ENCODE measurements at regions not wholly inside any gene's neighbourhood (a gene's known extent, or its start where the extent isn't known, plus 50 kb on each side); places are given as distances from the start of the nearest gene placed in this dataset.

- H3K4me1 ChIP-seq (ENCODE audit: insufficient read depth, low read length): no peaks in the 10 kb centered on the region
- no peaks in the 10 kb centered on the region for H3K36me3 ChIP-seq (ENCODE audit: insufficient read depth, low read length)
Observed at GRCh38 chrX:113977887-113978286, 606.0 kb upstream of the HTR2C start.

GRCh38 chrX:113975441-113975840 lies 608.4 kb upstream of the HTR2C start:
- H3K4me1 ChIP-seq (ENCODE audit: insufficient read depth, low read length): no peaks in the 10 kb centered on the region
- no peaks in the 10 kb centered on the region for H3K36me3 ChIP-seq (ENCODE audit: insufficient read depth, low read length)
- H3K9me3 ChIP-seq (ENCODE audit: low read length): no peaks in the 10 kb centered on the region
- H2AFZ ChIP-seq (ENCODE audit: low read depth, low read length): no peak overlapping the region
- H3K4me3 ChIP-seq (ENCODE audit: low read length): no peak overlapping the region
- H3K27me3 ChIP-seq (ENCODE audit: insufficient read depth, low read length): no peaks in the 10 kb centered on the region

More at GRCh38 chrX:113977887-113978286, 606.0 kb upstream of the HTR2C start:
- Histone ChIP-seq H3K4me3 (ENCODE audit: low read length) (no peak overlapping the region), H2AFZ (ENCODE audit: low read depth, low read length) (no peak overlapping the region), H3K27me3 (ENCODE audit: insufficient read depth, low read length) (no peaks in the 10 kb centered on the region), H3K9me3 (ENCODE audit: low read length) (no peaks in the 10 kb centered on the region)

- H3K27me3 ChIP-seq (ENCODE audit: insufficient read depth, low read length): no peaks in the 10 kb centered on the region
- H3K9me3 ChIP-seq (ENCODE audit: low read length): no peaks in the 10 kb centered on the region
- no peak overlapping the region for H2AFZ ChIP-seq (ENCODE audit: low read depth, low read length)
- no peaks in the 10 kb centered on the region for H3K4me1 ChIP-seq (ENCODE audit: insufficient read depth, low read length)
- H3K36me3 ChIP-seq (ENCODE audit: insufficient read depth, low read length): no peaks in the 10 kb centered on the region
- no peak overlapping the region for H3K4me3 ChIP-seq (ENCODE audit: low read length)
Observed at GRCh38 chrX:113974881-113975280, 609.0 kb upstream of the HTR2C start.

- Histone ChIP-seq H2AFZ (ENCODE audit: low read depth, low read length) (no peak overlapping the region), H3K9me3 (ENCODE audit: low read length) (no peaks in the 10 kb centered on the region), H3K27me3 (ENCODE audit: insufficient read depth, low read length) (no peaks in the 10 kb centered on the region), H3K36me3 (ENCODE audit: insufficient read depth, low read length) (no peaks in the 10 kb centered on the region), H3K4me1 (ENCODE audit: insufficient read depth, low read length) (no peaks in the 10 kb centered on the region), H3K4me3 (ENCODE audit: low read length) (no peak overlapping the region)
Observed at GRCh38 chrX:113973706-113974105, 610.2 kb upstream of the HTR2C start.

GRCh38 chrX:113966791-113967190 lies 617.1 kb upstream of the HTR2C start:
- Histone ChIP-seq H2AFZ (ENCODE audit: low read depth, low read length) (no peak overlapping the region), H3K4me1 (ENCODE audit: insufficient read depth, low read length) (no peaks in the 10 kb centered on the region), H3K36me3 (ENCODE audit: insufficient read depth, low read length) (no peaks in the 10 kb centered on the region), H3K27me3 (ENCODE audit: insufficient read depth, low read length) (no peaks in the 10 kb centered on the region), H3K4me3 (ENCODE audit: low read length) (no peak overlapping the region), H3K9me3 (ENCODE audit: low read length) (no peaks in the 10 kb centered on the region)

- Histone ChIP-seq H3K9me3 (ENCODE audit: low read length) (no peaks in the 10 kb centered on the region), H3K27me3 (ENCODE audit: insufficient read depth, low read length) (no peaks in the 10 kb centered on the region), H3K36me3 (ENCODE audit: insufficient read depth, low read length) (no peaks in the 10 kb centered on the region), H2AFZ (ENCODE audit: low read depth, low read length) (no peak overlapping the region), H3K4me3 (ENCODE audit: low read length) (no peak overlapping the region), H3K4me1 (ENCODE audit: insufficient read depth, low read length) (peaks cover 2% of the 10 kb centered on the region)
Observed at GRCh38 chrX:113962343-113962742, 621.5 kb upstream of the HTR2C start.

GRCh38 chrX:113959912-113960626 lies 623.8 kb upstream of the HTR2C start:
- Histone ChIP-seq H3K4me1 (ENCODE audit: insufficient read depth, low read length) (peaks cover 2% of the 10 kb centered on the region), H2AFZ (ENCODE audit: low read depth, low read length) (no peak overlapping the region), H3K4me3 (ENCODE audit: low read length) (no peak overlapping the region), H3K9me3 (ENCODE audit: low read length) (no peaks in the 10 kb centered on the region), H3K27me3 (ENCODE audit: insufficient read depth, low read length) (no peaks in the 10 kb centered on the region), H3K36me3 (ENCODE audit: insufficient read depth, low read length) (no peaks in the 10 kb centered on the region)

- Histone ChIP-seq H3K9me3 (ENCODE audit: low read length) (no peaks in the 10 kb centered on the region), H3K4me3 (ENCODE audit: low read length) (no peak overlapping the region), H3K27me3 (ENCODE audit: insufficient read depth, low read length) (no peaks in the 10 kb centered on the region), H3K36me3 (ENCODE audit: insufficient read depth, low read length) (no peaks in the 10 kb centered on the region), H3K4me1 (ENCODE audit: insufficient read depth, low read length) (peaks cover 2% of the 10 kb centered on the region), H2AFZ (ENCODE audit: low read depth, low read length) (no peak overlapping the region)
Observed at GRCh38 chrX:113956936-113957335, 627.0 kb upstream of the HTR2C start.

- H3K4me3 ChIP-seq (ENCODE audit: low read length): no peak overlapping the region
- H3K4me1 ChIP-seq (ENCODE audit: insufficient read depth, low read length): no peaks in the 10 kb centered on the region
- no peaks in the 10 kb centered on the region for H3K36me3 ChIP-seq (ENCODE audit: insufficient read depth, low read length)
- H3K9me3 ChIP-seq (ENCODE audit: low read length): no peaks in the 10 kb centered on the region
- no peak overlapping the region for H2AFZ ChIP-seq (ENCODE audit: low read depth, low read length)
- H3K27me3 ChIP-seq (ENCODE audit: insufficient read depth, low read length): no peaks in the 10 kb centered on the region
Observed at GRCh38 chrX:113954297-113954696, 629.6 kb upstream of the HTR2C start.

- Histone ChIP-seq H3K27me3 (ENCODE audit: insufficient read depth, low read length) (no peaks in the 10 kb centered on the region), H2AFZ (ENCODE audit: low read depth, low read length) (no peak overlapping the region), H3K4me3 (ENCODE audit: low read length) (no peak overlapping the region), H3K36me3 (ENCODE audit: insufficient read depth, low read length) (no peaks in the 10 kb centered on the region), H3K9me3 (ENCODE audit: low read length) (no peaks in the 10 kb centered on the region), H3K4me1 (ENCODE audit: insufficient read depth, low read length) (no peaks in the 10 kb centered on the region)
Observed at GRCh38 chrX:113950081-113950678, 633.7 kb upstream of the HTR2C start.

- Histone ChIP-seq H3K4me1 (ENCODE audit: insufficient read depth, low read length) (no peaks in the 10 kb centered on the region), H3K27me3 (ENCODE audit: insufficient read depth, low read length) (no peaks in the 10 kb centered on the region), H3K9me3 (ENCODE audit: low read length) (no peaks in the 10 kb centered on the region), H2AFZ (ENCODE audit: low read depth, low read length) (no peak overlapping the region), H3K36me3 (ENCODE audit: insufficient read depth, low read length) (no peaks in the 10 kb centered on the region), H3K4me3 (ENCODE audit: low read length) (no peak overlapping the region)
Observed at GRCh38 chrX:113947548-113947947, 636.3 kb upstream of the HTR2C start.

- Histone ChIP-seq H3K36me3 (ENCODE audit: insufficient read depth, low read length) (no peaks in the 10 kb centered on the region), H3K4me3 (ENCODE audit: low read length) (no peak overlapping the region), H3K27me3 (ENCODE audit: insufficient read depth, low read length) (no peaks in the 10 kb centered on the region), H3K4me1 (ENCODE audit: insufficient read depth, low read length) (no peaks in the 10 kb centered on the region), H2AFZ (ENCODE audit: low read depth, low read length) (no peak overlapping the region), H3K9me3 (ENCODE audit: low read length) (no peaks in the 10 kb centered on the region)
Observed at GRCh38 chrX:113935518-113935917, 648.4 kb upstream of the HTR2C start.

- Histone ChIP-seq H3K9me3 (ENCODE audit: low read length) (no peaks in the 10 kb centered on the region), H2AFZ (ENCODE audit: low read depth, low read length) (no peak overlapping the region), H3K4me3 (ENCODE audit: low read length) (no peak overlapping the region), H3K36me3 (ENCODE audit: insufficient read depth, low read length) (no peaks in the 10 kb centered on the region), H3K4me1 (ENCODE audit: insufficient read depth, low read length) (no peaks in the 10 kb centered on the region), H3K27me3 (ENCODE audit: insufficient read depth, low read length) (no peaks in the 10 kb centered on the region)
Observed at GRCh38 chrX:113933931-113934330, 650.0 kb upstream of the HTR2C start.

GRCh38 chrX:113929004-113929403 lies 654.9 kb upstream of the HTR2C start:
- H3K36me3 ChIP-seq (ENCODE audit: insufficient read depth, low read length): no peaks in the 10 kb centered on the region
- H3K4me1 ChIP-seq (ENCODE audit: insufficient read depth, low read length): no peaks in the 10 kb centered on the region
- H3K9me3 ChIP-seq (ENCODE audit: low read length): no peaks in the 10 kb centered on the region
- H2AFZ ChIP-seq (ENCODE audit: low read depth, low read length): no peak overlapping the region
- no peak overlapping the region for H3K4me3 ChIP-seq (ENCODE audit: low read length)
- H3K27me3 ChIP-seq (ENCODE audit: insufficient read depth, low read length): no peaks in the 10 kb centered on the region

All from neuron (in vitro differentiated cells).